Dedifferentiated amniotic fluid mesenchymal stem cell (primary cell): ENCODE measurements at regions not wholly inside any gene's neighbourhood (a gene's known extent, or its start where the extent isn't known, plus 50 kb on each side); places are given as distances from the start of the nearest gene placed in this dataset.
"Not testable (repeated sequence)": the region's sequence is repeated elsewhere in the genome, so short reads cannot be mapped to it uniquely, and the experiment has no call there.

Source experiments
- DNase-seq: peaks from one replicate; pipeline ENCODE4 v3.0.0-alpha.2; 2016; ENCODE audit errors: extremely low spot score

GRCh38 chr16:86828202-86828601, 249.9 kb downstream of the FOXL1 start:
- no peak for DNase-seq

DNA sequence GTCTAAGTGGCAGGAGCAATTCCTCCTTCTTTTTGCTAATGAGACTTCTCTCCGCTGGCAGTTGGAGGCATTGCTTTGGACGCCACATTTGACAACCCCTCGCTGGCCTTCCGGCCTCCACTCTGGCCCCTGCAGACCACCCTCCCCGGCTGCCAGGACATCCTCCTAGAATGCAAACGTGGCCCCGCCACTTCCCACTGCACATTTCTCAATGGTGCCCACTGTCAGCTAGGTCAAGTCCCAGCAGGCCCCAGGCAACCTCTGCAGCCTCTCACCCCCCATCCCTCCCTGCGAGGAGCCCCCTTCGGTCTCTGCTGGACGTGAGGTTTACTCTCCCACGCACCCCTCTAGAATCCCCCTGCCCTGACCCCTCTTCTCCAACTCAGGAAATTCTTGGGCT, 250.3 kb downstream of the FOXL1 start:
- DNase-seq = no peak

- DNase-seq = no peak
Measured at GRCh38 chr16:86831366-86831765, 253.0 kb downstream of the FOXL1 start.

GRCh38 chr16:86833136-86833535, 254.8 kb downstream of the FOXL1 start:
- no peak for DNase-seq

DNA sequence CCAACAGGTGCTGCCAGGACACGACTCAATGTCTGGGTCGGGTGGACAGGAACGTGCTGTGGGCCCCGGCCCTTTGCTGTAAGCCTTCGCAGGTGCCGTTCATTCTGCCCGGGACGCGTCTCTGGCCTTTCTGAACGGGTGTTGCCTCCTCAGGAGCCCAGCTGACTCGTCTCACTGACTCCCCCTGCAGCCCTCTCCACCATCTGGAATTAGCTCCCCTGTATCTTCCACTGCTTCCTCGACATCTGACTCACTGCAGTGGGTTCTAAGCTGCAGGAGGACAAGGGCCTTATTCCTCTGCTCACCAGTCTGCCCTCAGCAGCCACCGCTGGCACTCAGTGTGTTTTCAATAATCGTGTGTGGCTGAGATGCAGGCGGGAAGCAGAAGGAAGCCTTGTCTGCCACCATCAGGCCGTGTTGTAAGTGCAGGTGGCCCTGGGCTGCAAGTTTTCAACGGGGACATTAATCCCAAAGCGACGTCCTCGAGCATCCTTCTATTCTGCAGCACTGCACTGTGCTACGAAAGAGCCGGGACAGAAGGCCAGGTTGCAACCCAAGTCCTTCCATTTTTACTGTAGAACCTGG, 256.2 kb downstream of the FOXL1 start:
- no peak for DNase-seq

DNA sequence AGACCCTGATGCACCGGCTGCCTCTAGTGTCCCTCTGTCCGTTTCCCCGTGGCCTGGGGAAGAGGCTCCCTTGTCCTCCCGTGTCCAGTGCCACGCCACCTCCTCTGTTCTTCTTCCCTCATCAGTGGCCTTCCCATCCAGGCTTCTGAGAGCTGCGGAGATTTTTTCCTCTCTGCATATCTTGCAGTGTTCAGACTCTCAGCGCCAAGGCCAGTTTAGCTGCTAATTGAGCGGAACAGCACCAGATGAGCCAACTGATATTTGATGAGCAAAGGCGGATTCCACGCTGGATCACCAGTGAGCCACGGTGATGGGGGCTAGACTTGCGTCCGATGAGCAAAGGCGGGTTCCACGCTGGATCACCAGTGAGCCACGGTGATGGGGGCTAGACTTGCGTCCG, 257.6 kb downstream of the FOXL1 start:
- no peak for DNase-seq

- no peak for DNase-seq
Measured at GRCh38 chr16:86836503-86837129, 258.3 kb downstream of the FOXL1 start.

DNA sequence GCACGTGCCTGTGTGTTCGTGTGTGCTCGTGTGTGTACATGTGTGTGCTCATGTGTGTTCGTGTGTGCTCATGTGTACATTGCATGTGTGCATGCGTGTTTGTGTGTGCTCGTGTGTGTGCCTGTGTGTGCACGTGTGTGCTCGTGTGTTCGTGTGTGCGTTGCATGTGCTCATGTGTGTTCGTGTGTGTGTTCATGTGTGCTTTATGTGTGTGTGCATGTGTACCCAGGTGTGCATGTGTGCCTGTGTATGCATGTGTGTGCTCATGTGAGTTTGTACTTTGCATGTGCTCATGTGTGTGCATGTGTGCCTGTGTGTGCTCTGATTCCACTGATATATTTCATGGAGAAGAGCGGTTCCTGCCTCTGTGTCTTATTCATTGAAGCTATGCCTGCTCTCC, 265.5 kb downstream of the FOXL1 start:
- DNase-seq = no peak

GRCh38 chr16:86844695-86845094, 266.3 kb downstream of the FOXL1 start:
- no peak for DNase-seq

- no peak for DNase-seq
Measured at GRCh38 chr16:86846136-86846535, 267.8 kb downstream of the FOXL1 start.

GRCh38 chr16:86848821-86849220, 270.5 kb downstream of the FOXL1 start:
- DNase-seq = no peak

DNA sequence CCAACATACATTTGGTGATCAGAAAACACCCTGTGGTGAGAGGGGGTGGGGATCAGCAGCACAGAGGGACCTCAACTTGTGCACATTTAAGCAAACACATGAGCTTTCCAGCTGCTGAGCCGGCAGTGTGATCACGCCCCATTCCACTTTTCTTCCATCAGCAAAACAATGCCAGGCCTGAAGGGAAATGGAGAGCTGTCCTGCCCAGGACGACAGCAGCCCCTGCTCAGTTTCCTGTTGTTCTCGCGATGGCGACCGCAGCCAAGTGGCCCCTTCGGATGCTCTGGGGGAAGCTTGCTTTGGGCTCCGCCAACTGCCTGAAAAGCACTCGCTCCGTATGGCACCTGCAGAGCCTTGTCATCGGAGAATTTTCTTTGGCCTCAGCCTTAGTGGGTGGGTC, 272.3 kb downstream of the FOXL1 start:
- no peak for DNase-seq

GRCh38 chr16:86852135-86852534, 273.8 kb downstream of the FOXL1 start:
- no peak for DNase-seq

- DNase-seq = peak; percentile 85
Measured at GRCh38 chr16:86854058-86854621, 275.8 kb downstream of the FOXL1 start.

GRCh38 chr16:86854626-86855294, 276.4 kb downstream of the FOXL1 start:
- DNase-seq = peak; percentile 36

DNA sequence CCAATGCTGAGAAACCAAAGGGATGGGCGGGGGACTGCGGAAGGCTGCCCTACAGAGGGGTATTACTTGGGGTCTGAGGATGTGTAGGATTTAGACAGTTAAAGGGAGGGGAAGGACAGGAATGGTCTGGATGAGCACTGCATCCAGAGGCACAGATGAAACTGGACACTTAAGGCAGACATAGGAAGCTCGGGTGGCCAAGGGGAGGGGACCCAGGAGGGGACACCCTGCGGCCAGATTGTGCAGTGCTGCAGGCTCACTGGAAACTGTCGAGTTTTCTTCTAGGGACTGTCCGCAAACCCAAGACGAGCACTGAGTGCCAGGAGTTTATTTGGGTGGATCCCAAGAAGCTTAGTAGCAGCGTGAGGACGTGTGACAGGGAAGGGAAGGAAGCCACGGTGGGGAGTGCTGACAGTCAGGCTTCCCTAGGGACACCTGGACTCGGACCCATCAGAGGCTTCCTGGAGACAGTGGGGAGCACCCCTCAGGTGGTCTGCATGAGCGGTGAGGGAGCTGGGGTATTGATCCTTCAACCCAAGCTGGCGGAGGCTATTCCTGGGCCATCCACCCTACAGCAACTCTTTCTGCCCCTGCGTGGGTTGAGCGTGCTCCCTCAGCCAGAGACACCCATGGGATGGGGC, 278.7 kb downstream of the FOXL1 start:
- DNase-seq = no peak

GRCh38 chr16:86857807-86858206, 279.5 kb downstream of the FOXL1 start:
- no peak for DNase-seq

DNA sequence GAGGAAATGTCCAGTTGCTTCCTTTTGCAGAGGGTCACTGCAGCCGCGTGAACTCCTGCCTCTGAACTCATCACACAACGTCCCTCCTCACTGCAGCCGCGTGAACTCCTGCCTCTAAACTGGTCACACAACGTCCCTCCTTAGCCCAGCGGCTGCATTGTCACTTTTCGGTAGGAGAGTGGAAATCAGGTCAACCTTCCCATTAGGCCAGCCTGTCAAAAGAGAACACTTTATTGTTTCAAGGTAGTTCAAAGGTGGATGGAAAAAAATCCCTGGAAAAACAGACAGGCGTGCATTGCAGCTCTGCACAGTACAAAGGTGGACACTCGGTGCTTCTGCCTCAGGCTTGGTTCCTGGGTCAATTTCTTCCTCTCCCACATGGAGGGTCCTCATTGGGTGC, 280.2 kb downstream of the FOXL1 start:
- no peak for DNase-seq

DNA sequence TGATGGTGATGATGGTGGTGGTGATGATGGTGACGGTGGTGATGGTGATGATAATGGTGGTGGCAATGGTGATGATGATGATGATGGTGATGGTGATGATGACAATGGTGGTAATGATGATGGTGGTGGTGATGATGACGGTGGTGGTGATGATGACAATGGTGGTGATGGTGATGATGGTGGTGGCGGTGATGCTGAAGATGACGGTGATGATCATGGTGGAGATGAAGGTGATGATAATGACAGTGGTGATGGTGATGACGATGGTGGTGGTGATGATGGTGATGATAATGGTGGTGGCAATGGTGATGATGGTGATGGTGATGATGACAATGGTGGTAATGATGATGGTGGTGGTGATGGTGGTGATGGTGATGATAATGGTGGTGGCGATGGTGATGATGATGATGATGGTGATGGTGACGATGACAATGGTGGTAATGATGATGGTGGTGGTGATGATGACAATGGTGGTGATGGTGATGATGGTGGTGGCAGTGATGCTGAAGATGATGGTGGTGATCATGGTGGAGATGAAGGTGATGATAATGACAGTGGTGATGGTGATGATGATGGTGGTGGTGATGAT, 283.0 kb downstream of the FOXL1 start:
- DNase-seq = not testable (repeated sequence)

DNA sequence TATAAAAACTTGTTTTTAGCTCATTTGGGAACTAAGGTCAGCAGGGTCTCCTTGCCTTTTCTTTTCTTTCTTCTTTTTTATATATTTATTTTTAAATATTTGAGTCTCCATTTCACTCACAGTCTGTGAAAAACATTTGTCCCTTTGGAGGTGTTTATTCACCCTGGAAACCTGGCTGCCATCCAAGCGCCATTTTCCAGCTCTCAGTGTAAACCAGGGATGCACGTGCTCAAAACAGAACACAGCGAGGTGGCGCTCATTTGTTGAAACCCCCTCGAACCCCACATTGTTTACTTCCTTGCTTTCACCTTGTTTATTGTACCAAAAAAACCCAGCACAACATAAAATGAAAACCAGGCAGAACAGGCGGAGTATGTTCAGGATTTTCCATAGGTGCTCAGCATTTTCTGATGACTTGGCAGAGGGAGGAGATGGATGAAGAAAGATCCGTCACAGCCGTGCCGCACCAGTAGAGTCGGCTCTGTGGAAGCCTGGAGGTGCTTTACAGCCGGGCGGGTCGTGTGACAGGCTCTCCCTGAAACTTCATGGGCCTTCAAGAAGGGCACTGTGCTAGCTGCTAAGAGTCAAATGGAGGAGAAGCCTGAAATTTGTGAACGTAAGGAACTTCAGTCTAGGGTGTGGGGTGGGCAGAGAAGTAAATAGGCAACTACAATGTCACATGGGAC, 284.4 kb downstream of the FOXL1 start:
- DNase-seq = no peak

- no peak for DNase-seq
Measured at GRCh38 chr16:86863609-86864008, 285.3 kb downstream of the FOXL1 start.

DNA sequence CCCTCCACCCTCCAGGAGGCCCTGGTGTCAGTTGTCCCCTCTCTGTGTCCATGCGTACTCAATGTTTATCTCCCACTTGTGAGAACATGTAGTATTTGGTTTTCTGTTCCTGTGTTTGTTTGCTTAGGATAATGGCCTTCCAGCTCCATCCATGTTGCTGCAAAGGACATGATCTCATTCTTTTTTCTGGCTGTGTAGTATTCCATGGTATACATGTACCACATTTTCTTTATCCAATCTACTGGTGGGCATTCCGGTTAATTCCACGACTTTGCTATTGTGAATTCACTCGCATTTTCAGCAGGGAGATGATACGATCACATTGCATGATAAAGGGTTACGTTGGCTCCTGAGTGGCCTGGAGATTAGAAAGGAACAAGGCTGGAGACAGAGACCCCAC, 286.2 kb downstream of the FOXL1 start:
- no peak for DNase-seq
